Lower leg skin (tissue), 4 donors: ENCODE measurements at regions not wholly inside any gene's neighbourhood (a gene's known extent, or its start where the extent isn't known, plus 50 kb on each side); places are given as distances from the start of the nearest gene placed in this dataset.

Experiments
- DNase-seq, 2 donors: peaks; one replicate each; pipeline ENCODE4 v3.0.0-alpha.2; 2019; ENCODE audit warnings: low spot score in 2 of 2
- H3K4me3 ChIP-seq: fragments of 200-600 bp; sonication (generic); 2 replicates; pipeline ENCODE4 v1.5.1; 2017; ENCODE audit warnings: mild to moderate bottlenecking, low read depth; ENCODE audit not compliant: poor library complexity, severe bottlenecking
- CTCF ChIP-seq, 3 donors: fragments of 450-650 bp; IDR thresholded peaks; one replicate each; pipeline ENCODE4 v1.5.1; 2016; ENCODE audit warnings: antibody characterized with exemption in 3 of 3, mild to moderate bottlenecking in 3 of 3, moderate library complexity in 2 of 3
- POLR2A ChIP-seq, 2 donors: fragments of 450-650 bp; IDR thresholded peaks; one replicate each; pipeline ENCODE4 v1.6.1; 2016 to 2017; ENCODE audit warnings: antibody characterized with exemption in 2 of 2, mild to moderate bottlenecking in 1 of 2, moderate library complexity in 1 of 2
- WGBS, 2 donors: methylation state at CpG; one replicate each; pipeline ENCODE4 v1.1.5; 2018; 5-methylcytosine and 5-hydroxymethylcytosine counted together
- intact Hi-C: fragments of 100-400 bp; cut with DNase I; formaldehyde crosslinking; loops from one replicate; pipeline ENCODE4 v1.15.0; 2023; ENCODE audit warnings: low total_unique reads

- 60 to 87% methylated on average over 4 of the region's 4 CpGs for whole genome bisulfite sequencing, 2 donors
- TF ChIP-seq POLR2A (IDR thresholded peaks at IDR 0.05) (no peak), CTCF (IDR thresholded peaks at IDR 0.05) (no peak)
- H3K4me3 ChIP-seq = no peak overlapping the region
- intact Hi-C loops = no loop called here
- no peak for DNase-seq
Observed at GRCh38 chr9:95370064-95370463, 52.6 kb upstream of the FANCC start.

GRCh38 chr9:95368377-95369160 is 51.1 kb upstream of the FANCC start:
- TF ChIP-seq POLR2A (IDR thresholded peaks at IDR 0.05) = no peak
- TF ChIP-seq CTCF (IDR thresholded peaks at IDR 0.05) = no peak
- intact Hi-C loops = no loop called here
- H3K4me3 ChIP-seq = no peak overlapping the region
- peak in 1 of 2 donors; percentile 80 for DNase-seq
- 92 to 95% methylated on average over 19 of the region's 19 CpGs for WGBS, 2 donors
